HepG2 (cell line): ENCODE measurements at regions not wholly inside any gene's neighbourhood (a gene's known extent, or its start where the extent isn't known, plus 50 kb on each side); places are given as distances from the start of the nearest gene placed in this dataset.

Source experiments
- ATF7 ChIP-seq, 2 experiments: fragments of 450-650 bp in 1 of 2; sonication (generic) in 1 of 2; formaldehyde crosslinking in 1 of 2; IDR thresholded peaks; 2 replicates each; pipeline versions ENCODE4 v1.4.0 to v1.6.1; 2016 to 2020; ENCODE audit warnings: antibody characterized with exemption in 1 of 2, mild to moderate bottlenecking in 1 of 2, missing genetic modification reagents in 1 of 2
- BHLHE40 ChIP-seq: IDR thresholded peaks from 2 replicates; pipeline ENCODE4 v1.6.1; 2011; ENCODE audit warnings: low read length, improper control_type of control experiment
- CTCF ChIP-seq: sonication (generic); formaldehyde crosslinking; IDR thresholded peaks from 2 replicates; pipeline ENCODE4 v1.5.0; 2020; ENCODE audit warnings: mild to moderate bottlenecking, missing genetic modification reagents, moderate library complexity
- HOXA7 ChIP-seq: sonication (generic); formaldehyde crosslinking; IDR thresholded peaks from 2 replicates; pipeline ENCODE4 v1.8.1; 2022; ENCODE audit warnings: mild to moderate bottlenecking, missing genetic modification reagents, moderate library complexity
- JUN ChIP-seq: sonication (generic); formaldehyde crosslinking; IDR thresholded peaks from 2 replicates; pipeline ENCODE4 v1.4.0; 2020; ENCODE audit warnings: mild to moderate bottlenecking, missing genetic modification reagents
- POLR2AphosphoS5 ChIP-seq: IDR thresholded peaks from 2 replicates; pipeline ENCODE4 v1.6.1; 2012; ENCODE audit warnings: low read depth, low read length
- SMAD3 ChIP-seq: sonication (generic); formaldehyde crosslinking; IDR thresholded peaks from 2 replicates; pipeline ENCODE4 v1.4.0; 2020; ENCODE audit warnings: missing genetic modification reagents
- STAT5B ChIP-seq: sonication (generic); formaldehyde crosslinking; IDR thresholded peaks from 2 replicates; pipeline ENCODE4 v1.4.0; 2020; ENCODE audit warnings: missing genetic modification reagents
- TEAD3 ChIP-seq: optimal IDR thresholded peaks from 2 replicates; pipeline ENCODE3; 2016; ENCODE audit warnings: borderline replicate concordance
- ZNF207 ChIP-seq: fragments of 450-650 bp; IDR thresholded peaks from 2 replicates; pipeline ENCODE4 v1.6.1; 2016; ENCODE audit warnings: antibody characterized with exemption, borderline replicate concordance
- ZNF251 ChIP-seq: sonication (generic); formaldehyde crosslinking; IDR thresholded peaks from 2 replicates; pipeline ENCODE4 v1.9.0; 2021; ENCODE audit warnings: mild to moderate bottlenecking, missing genetic modification reagents
- ZNF850 ChIP-seq: sonication (generic); formaldehyde crosslinking; conservative IDR thresholded peaks from 2 replicates; pipeline ENCODE4 v1.9.0; 2021; ENCODE audit warnings: mild to moderate bottlenecking, missing genetic modification reagents
- TF ChIP-seq, protein P1 (sequence below), 2 experiments: fragments of 450-650 bp in 1 of 2; sonication (generic) in 1 of 2; formaldehyde crosslinking in 1 of 2; IDR thresholded peaks; 2 replicates each; pipeline versions ENCODE4 v1.6.1 to v1.8.0; 2016 to 2022; ENCODE audit warnings: antibody characterized with exemption in 1 of 2, mild to moderate bottlenecking in 1 of 2, missing genetic modification reagents in 1 of 2
- TF ChIP-seq, protein P2 (sequence below), 2 experiments: sonication (generic) in 1 of 2; formaldehyde crosslinking in 1 of 2; IDR thresholded peaks; 2 replicates each; pipeline versions ENCODE4 v1.4.0 to v1.6.1; 2018 to 2020; ENCODE audit warnings: missing genetic modification reagents in 2 of 2, borderline replicate concordance in 1 of 2, low read depth in 1 of 2, mild to moderate bottlenecking in 1 of 2, missing biosample characterization in 1 of 2

GRCh38 chr12:127267128-127267527, 999.8 kb upstream of the TMEM132C start:
- TF ChIP-seq TEAD3 (CRISPR knock-in tag) = no peak
- no peak for TF ChIP-seq POLR2AphosphoS5
- no peak for TF ChIP-seq CTCF (CRISPR knock-in tag)
- no peak for TF ChIP-seq STAT5B (CRISPR knock-in tag)
- no peak for TF ChIP-seq SMAD3 (CRISPR knock-in tag)
- TF ChIP-seq ZNF251 = no peak
- TF ChIP-seq BHLHE40 = no peak
- TF ChIP-seq, protein P1, sequence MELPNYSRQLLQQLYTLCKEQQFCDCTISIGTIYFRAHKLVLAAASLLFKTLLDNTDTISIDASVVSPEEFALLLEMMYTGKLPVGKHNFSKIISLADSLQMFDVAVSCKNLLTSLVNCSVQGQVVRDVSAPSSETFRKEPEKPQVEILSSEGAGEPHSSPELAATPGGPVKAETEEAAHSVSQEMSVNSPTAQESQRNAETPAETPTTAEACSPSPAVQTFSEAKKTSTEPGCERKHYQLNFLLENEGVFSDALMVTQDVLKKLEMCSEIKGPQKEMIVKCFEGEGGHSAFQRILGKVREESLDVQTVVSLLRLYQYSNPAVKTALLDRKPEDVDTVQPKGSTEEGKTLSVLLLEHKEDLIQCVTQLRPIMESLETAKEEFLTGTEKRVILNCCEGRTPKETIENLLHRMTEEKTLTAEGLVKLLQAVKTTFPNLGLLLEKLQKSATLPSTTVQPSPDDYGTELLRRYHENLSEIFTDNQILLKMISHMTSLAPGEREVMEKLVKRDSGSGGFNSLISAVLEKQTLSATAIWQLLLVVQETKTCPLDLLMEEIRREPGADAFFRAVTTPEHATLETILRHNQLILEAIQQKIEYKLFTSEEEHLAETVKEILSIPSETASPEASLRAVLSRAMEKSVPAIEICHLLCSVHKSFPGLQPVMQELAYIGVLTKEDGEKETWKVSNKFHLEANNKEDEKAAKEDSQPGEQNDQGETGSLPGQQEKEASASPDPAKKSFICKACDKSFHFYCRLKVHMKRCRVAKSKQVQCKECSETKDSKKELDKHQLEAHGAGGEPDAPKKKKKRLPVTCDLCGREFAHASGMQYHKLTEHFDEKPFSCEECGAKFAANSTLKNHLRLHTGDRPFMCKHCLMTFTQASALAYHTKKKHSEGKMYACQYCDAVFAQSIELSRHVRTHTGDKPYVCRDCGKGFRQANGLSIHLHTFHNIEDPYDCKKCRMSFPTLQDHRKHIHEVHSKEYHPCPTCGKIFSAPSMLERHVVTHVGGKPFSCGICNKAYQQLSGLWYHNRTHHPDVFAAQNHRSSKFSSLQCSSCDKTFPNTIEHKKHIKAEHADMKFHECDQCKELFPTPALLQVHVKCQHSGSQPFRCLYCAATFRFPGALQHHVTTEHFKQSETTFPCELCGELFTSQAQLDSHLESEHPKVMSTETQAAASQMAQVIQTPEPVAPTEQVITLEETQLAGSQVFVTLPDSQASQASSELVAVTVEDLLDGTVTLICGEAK (IDR thresholded peaks at IDR 0.05) = no peak
- TF ChIP-seq, protein P1 (CRISPR knock-in tag; IDR thresholded peaks at IDR 0.05) = no peak
- TF ChIP-seq, protein P2, sequence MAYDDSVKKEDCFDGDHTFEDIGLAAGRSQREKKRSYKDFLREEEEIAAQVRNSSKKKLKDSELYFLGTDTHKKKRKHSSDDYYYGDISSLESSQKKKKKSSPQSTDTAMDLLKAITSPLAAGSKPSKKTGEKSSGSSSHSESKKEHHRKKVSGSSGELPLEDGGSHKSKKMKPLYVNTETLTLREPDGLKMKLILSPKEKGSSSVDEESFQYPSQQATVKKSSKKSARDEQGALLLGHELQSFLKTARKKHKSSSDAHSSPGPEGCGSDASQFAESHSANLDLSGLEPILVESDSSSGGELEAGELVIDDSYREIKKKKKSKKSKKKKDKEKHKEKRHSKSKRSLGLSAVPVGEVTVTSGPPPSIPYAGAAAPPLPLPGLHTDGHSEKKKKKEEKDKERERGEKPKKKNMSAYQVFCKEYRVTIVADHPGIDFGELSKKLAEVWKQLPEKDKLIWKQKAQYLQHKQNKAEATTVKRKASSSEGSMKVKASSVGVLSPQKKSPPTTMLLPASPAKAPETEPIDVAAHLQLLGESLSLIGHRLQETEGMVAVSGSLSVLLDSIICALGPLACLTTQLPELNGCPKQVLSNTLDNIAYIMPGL (CRISPR knock-in tag; IDR thresholded peaks at IDR 0.05; ENCODE audit: borderline replicate concordance in 1 of 2, low read depth in 1 of 2) = no peak
- TF ChIP-seq ZNF207 = no peak
- no peak for TF ChIP-seq JUN (CRISPR knock-in tag)
- TF ChIP-seq ATF7 (IDR thresholded peaks at IDR 0.05) = peak; percentile 98
- no peak for TF ChIP-seq ATF7 (CRISPR knock-in tag; IDR thresholded peaks at IDR 0.05)
- TF ChIP-seq HOXA7 (CRISPR knock-in tag) = no peak
- no peak for TF ChIP-seq ZNF850
